Stimulated activated CD4-positive, alpha-beta T cell treated with anti-CD3 and anti-CD28 coated beads, Interleukin-2, amount 100 ng/mL, for 24 hours (primary cell): ENCODE measurements at regions not wholly inside any gene's neighbourhood (a gene's known extent, or its start where the extent isn't known, plus 50 kb on each side); places are given as distances from the start of the nearest gene placed in this dataset.

ENCODE experiments used
- DNase-seq, 2 donors: peaks; one replicate each; pipeline ENCODE4 v3.0.0-alpha.2; 2020

DNA sequence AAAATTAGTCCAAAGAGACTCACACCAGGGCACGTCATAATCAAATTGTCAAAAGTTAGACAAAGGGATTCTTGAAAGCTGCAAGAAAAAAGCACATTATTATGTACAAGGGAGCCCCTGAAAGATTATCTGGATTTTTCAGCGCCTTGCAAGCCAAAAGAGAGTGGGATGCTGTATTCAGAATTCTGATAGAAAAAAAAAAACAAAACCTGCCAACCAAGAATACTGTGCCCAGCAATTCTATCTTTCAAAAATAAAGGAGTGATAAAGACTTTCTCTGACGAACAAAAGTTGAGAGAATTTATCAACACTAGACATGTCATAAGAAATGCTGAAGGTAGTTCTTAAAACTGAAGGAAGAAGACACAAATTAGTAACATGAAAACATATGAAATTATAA lies 240.2 kb downstream of the SNX13 start:
- DNase-seq: no peak

- DNase-seq: no peak
Observed at GRCh38 chr7:17706275-17706674, 234.0 kb downstream of the SNX13 start.

DNA sequence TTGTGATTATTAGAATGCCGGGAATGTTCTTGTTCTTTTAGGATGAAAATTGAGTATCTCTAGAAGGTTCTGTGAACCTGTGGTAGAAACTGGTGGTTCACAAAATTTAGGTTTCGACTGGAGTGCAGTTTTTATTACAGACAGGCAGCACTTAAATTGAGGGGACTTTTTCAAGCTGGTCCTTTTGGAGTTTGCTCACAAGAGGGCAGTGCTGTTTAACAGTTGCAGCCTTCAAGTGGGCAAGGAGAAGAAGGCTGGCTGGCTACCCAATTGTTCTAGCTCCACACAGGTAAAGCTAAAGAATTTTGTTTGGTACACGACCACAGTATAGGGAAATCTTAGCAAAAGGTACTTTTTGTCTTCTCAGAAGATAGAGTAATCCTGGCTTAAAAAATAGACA lies 233.6 kb downstream of the SNX13 start:
- DNase-seq: peak; percentile 12 to 19

- no peak for DNase-seq
Observed at GRCh38 chr7:17709127-17709526, 231.2 kb downstream of the SNX13 start.

GRCh38 chr7:17709599-17709998 lies 230.7 kb downstream of the SNX13 start:
- DNase-seq: no peak

GRCh38 chr7:17710312-17710711 lies 230.0 kb downstream of the SNX13 start:
- no peak for DNase-seq

- DNase-seq: no peak
Observed at GRCh38 chr7:17713584-17713983, 226.7 kb downstream of the SNX13 start.

DNA sequence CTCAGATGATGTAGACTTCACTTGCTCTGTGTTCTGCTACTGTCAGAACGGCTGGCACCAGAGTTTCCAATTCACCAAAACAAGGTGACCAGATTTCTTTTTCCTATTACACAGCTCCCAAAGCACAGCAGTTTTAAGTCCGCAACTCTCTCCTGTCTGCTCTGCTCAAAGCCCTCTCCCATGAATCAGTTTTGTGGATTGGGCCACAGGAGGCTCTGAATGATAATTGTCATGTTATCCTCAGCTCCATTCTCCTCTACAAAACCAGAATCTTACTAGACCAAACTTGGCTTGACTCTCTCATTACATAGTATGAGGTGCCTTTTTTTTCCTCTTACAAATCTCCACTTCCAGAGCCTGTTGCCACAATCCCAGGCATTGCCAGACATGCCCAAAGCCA lies 223.5 kb downstream of the SNX13 start:
- DNase-seq: no peak

DNA sequence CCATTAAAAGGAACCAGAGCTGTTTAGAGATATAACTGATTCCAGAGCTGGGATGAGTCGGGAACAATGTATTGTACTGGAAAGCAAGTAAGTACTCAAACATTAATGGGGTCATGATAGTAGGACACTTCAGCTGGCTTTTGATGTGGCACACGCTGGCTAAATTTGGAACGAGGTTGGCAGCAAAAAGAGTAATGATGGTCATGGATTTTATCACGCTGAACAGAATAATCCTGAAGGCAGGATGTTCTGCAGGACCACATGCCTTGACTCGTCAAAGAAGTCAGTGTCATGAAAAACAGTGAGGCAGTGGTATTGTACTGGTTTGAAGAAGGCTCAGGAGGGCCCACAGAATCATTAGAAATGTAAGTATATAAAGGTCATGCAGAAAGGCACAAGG lies 220.3 kb downstream of the SNX13 start:
- DNase-seq: no peak

GRCh38 chr7:17721736-17722285 lies 218.5 kb downstream of the SNX13 start:
- DNase-seq: no peak

- DNase-seq: no peak
Observed at GRCh38 chr7:17722798-17723197, 217.5 kb downstream of the SNX13 start.

- DNase-seq: no peak
Observed at GRCh38 chr7:17725821-17726220, 214.5 kb downstream of the SNX13 start.

- no peak for DNase-seq
Observed at GRCh38 chr7:17732083-17732482, 208.2 kb downstream of the SNX13 start.
